Smooth muscle cell (in vitro differentiated cells): ENCODE measurements at regions not wholly inside any gene's neighbourhood (a gene's known extent, or its start where the extent isn't known, plus 50 kb on each side); places are given as distances from the start of the nearest gene placed in this dataset.

Experiments used
- DNase-seq: peaks from one replicate; lab custom pipeline; 2025; ENCODE audit not compliant: unreplicated experiment; lab: John Stamatoyannopoulos, UW
- H2AFZ ChIP-seq: fragments of 200-600 bp; sonication (generic); 2 replicates; pipeline ENCODE4 v1.6.0; 2016; ENCODE audit warnings: antibody characterized with exemption, low read depth, mild to moderate bottlenecking
- H3F3A ChIP-seq: fragments of 200-600 bp; sonication (generic); 2 replicates; pipeline ENCODE4 v1.6.0; 2017; ENCODE audit warnings: antibody characterized with exemption, low read depth
- H3K27ac ChIP-seq: fragments of 200-600 bp; sonication (generic); 2 replicates; pipeline ENCODE4 v1.5.1; 2016; ENCODE audit warnings: low read depth, mild to moderate bottlenecking
- H3K27me3 ChIP-seq: fragments of 200-600 bp; sonication (generic); 2 replicates; pipeline ENCODE4 v1.6.1; 2016; ENCODE audit warnings: low read depth, mild to moderate bottlenecking
- H3K36me3 ChIP-seq: fragments of 200-600 bp; sonication (generic); 2 replicates; pipeline ENCODE4 v1.5.1; 2016; ENCODE audit warnings: low read depth
- H3K4me1 ChIP-seq: fragments of 200-600 bp; sonication (generic); 2 replicates; pipeline ENCODE4 v1.5.1; 2016; ENCODE audit warnings: low read depth
- H3K4me2 ChIP-seq: fragments of 200-600 bp; sonication (generic); 2 replicates; pipeline ENCODE4 v1.6.0; 2016; ENCODE audit warnings: mild to moderate bottlenecking
- H3K4me3 ChIP-seq: fragments of 200-600 bp; sonication (generic); 2 replicates; pipeline ENCODE4 v1.5.1; 2016; ENCODE audit warnings: mild to moderate bottlenecking
- H3K79me2 ChIP-seq: fragments of 200-600 bp; sonication (generic); 2 replicates; pipeline ENCODE4 v1.6.0; 2016; ENCODE audit warnings: low read depth, mild to moderate bottlenecking
- H3K9ac ChIP-seq: fragments of 200-600 bp; sonication (generic); 2 replicates; pipeline ENCODE4 v1.6.0; 2016; ENCODE audit warnings: low read depth
- H3K9me3 ChIP-seq: fragments of 200-600 bp; sonication (generic); replicated peaks from 2 replicates; pipeline ENCODE4 v1.5.1; 2016; ENCODE audit warnings: low read depth
- H4K20me1 ChIP-seq: fragments of 200-600 bp; sonication (generic); 2 replicates; pipeline ENCODE4 v1.6.0; 2016; ENCODE audit warnings: low read depth
- whole genome bisulfite sequencing: methylation state at CpG from one replicate; pipeline ENCODE4 v1.1.7; 2016; ENCODE audit warnings: low lambda C conversion rate; 5-methylcytosine and 5-hydroxymethylcytosine counted together
- TF ChIP-seq, protein P1 (sequence below): fragments of 200-600 bp; sonication (generic); IDR thresholded peaks from 2 replicates; pipeline ENCODE4 v1.5.1; 2017; ENCODE audit warnings: borderline replicate concordance, mild to moderate bottlenecking, antibody characterized with exemption; ENCODE audit not compliant: insufficient read depth, poor library complexity, severe bottlenecking

- H3F3A ChIP-seq: no peaks in the 10 kb centered on the region
- H3K4me2 ChIP-seq: no peak overlapping the region
- H3K27me3 ChIP-seq: no peaks in the 10 kb centered on the region
- 93% methylated on average over 1 of the region's 1 CpG for WGBS
- no peaks in the 10 kb centered on the region for H3K36me3 ChIP-seq
- no peaks in the 10 kb centered on the region for H3K9me3 ChIP-seq
- no peaks in the 10 kb centered on the region for H3K4me1 ChIP-seq
- H2AFZ ChIP-seq: no peak overlapping the region
- H3K9ac ChIP-seq: no peak overlapping the region
- H4K20me1 ChIP-seq: no peaks in the 10 kb centered on the region
- no peaks in the 10 kb centered on the region for H3K79me2 ChIP-seq
- DNase-seq: no peak
- no peak overlapping the region for H3K4me3 ChIP-seq
- H3K27ac ChIP-seq: no peak overlapping the region
- TF ChIP-seq, protein P1, sequence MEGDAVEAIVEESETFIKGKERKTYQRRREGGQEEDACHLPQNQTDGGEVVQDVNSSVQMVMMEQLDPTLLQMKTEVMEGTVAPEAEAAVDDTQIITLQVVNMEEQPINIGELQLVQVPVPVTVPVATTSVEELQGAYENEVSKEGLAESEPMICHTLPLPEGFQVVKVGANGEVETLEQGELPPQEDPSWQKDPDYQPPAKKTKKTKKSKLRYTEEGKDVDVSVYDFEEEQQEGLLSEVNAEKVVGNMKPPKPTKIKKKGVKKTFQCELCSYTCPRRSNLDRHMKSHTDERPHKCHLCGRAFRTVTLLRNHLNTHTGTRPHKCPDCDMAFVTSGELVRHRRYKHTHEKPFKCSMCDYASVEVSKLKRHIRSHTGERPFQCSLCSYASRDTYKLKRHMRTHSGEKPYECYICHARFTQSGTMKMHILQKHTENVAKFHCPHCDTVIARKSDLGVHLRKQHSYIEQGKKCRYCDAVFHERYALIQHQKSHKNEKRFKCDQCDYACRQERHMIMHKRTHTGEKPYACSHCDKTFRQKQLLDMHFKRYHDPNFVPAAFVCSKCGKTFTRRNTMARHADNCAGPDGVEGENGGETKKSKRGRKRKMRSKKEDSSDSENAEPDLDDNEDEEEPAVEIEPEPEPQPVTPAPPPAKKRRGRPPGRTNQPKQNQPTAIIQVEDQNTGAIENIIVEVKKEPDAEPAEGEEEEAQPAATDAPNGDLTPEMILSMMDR: no peak
These were observed 54.2 kb upstream of the ANKRD1 start for GRCh38 chr10:90975096-90975495.

DNA sequence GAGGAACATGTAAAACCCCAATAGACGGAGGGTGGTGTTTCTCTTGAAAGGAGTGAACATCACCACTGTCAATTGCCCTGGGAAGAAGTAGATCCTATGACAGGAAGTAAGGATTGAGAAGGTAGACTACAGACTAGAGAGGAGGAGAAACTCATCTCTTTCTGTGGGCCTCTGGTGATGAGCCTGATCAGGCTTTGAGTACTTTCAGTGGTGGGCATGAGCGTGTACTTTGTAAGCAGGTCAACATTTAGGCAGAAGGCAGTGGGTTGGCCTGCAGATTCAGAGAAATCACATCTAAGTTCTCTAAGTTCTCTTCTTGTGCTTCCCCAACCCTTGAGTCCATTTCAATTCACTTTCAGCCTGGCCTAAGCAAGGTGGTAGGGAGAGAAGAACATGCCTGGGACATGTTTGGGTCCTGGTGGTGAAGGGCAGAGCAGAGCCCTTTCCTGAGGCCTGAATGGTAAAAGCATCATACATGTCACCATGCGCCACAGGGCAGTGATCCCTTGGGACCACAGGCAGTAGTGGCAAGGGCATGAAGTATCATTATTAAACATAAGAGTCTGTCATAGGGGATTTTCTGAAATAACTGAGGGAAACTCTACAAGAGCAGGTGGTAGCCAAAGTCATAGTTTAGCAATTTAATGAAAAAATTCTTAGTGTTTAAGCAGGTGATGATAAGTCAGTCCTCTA is 56.4 kb upstream of the ANKRD1 start:
- H3K4me3 ChIP-seq: no peak overlapping the region
- no peak overlapping the region for H3K4me2 ChIP-seq
- DNase-seq: no peak
- no peaks in the 10 kb centered on the region for H4K20me1 ChIP-seq
- H3K79me2 ChIP-seq: no peaks in the 10 kb centered on the region
- WGBS: 99% methylated on average over 3 of the region's 3 CpGs
- H3K4me1 ChIP-seq: no peaks in the 10 kb centered on the region
- TF ChIP-seq, protein P1: no peak
- no peaks in the 10 kb centered on the region for H3K27me3 ChIP-seq
- H2AFZ ChIP-seq: no peak overlapping the region
- H3F3A ChIP-seq: no peaks in the 10 kb centered on the region
- no peaks in the 10 kb centered on the region for H3K36me3 ChIP-seq
- H3K27ac ChIP-seq: no peak overlapping the region
- H3K9me3 ChIP-seq: no peaks in the 10 kb centered on the region
- H3K9ac ChIP-seq: no peak overlapping the region

DNA sequence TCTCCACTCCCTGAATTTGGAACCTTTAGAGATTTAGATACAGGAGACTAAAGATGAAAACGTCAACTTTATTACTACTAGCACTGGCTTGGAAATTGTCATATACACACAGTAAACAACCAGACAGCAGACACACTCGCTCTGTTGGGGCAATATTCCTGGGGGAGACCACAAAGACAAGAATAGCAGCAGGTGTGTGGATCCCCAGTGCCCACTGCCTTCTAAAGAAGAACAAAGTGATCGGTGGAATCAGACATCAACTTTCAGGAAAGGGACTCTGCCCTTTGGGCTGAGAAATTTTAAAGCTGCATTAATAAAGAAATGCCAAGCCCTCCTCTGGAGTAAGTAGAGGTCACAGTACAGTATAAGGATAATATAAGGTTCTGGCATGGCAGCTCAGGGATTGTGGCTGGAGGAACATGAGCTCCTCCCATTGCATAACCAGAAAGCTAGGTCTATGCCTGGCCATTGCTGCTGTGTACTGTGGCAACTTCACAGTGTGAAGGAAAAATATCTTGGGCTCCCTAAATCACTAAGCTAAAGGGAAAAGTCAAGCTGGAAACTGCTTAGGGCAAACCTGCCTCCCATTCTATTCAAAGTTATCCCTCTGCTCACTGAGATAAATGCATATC is 57.1 kb upstream of the ANKRD1 start:
- Histone ChIP-seq H3K27me3 (no peaks in the 10 kb centered on the region), H3F3A (no peaks in the 10 kb centered on the region), H3K4me2 (no peak overlapping the region), H3K36me3 (no peaks in the 10 kb centered on the region), H3K4me3 (no peak overlapping the region), H4K20me1 (no peaks in the 10 kb centered on the region), H2AFZ (no peak overlapping the region), H3K27ac (no peak overlapping the region), H3K9me3 (no peaks in the 10 kb centered on the region), H3K79me2 (no peaks in the 10 kb centered on the region), H3K4me1 (no peaks in the 10 kb centered on the region), H3K9ac (no peak overlapping the region)
- 89% methylated on average over 3 of the region's 3 CpGs for WGBS
- TF ChIP-seq, protein P1: no peak
- no peak for DNase-seq
